Small intestine (tissue), 7 donors: ENCODE measurements at regions not wholly inside any gene's neighbourhood (a gene's known extent, or its start where the extent isn't known, plus 50 kb on each side); places are given as distances from the start of the nearest gene placed in this dataset.

Experiments used
- DNase-seq, 2 donors: peaks; one replicate each; pipeline versions ENCODE4 v3.0.0 to v3.0.0-alpha.2; 2013
- FAIRE-seq: peaks from 2 replicates; lab custom pipeline; 2012; peaks lifted over from hg19 to GRCh38; lab: Jason Lieb, UNC
- H3K27ac ChIP-seq, 3 donors: one replicate each; pipeline ENCODE4 v1.5.1; 2013; ENCODE audit warnings: low read length in 2 of 3, mild to moderate bottlenecking in 2 of 3, control low read depth in 1 of 3, inconsistent platforms in 1 of 3, low read depth in 1 of 3, moderate library complexity in 1 of 3
- H3K27me3 ChIP-seq, 3 donors: one replicate each; pipeline ENCODE4 v1.6.1; 2013; ENCODE audit warnings: low read length in 3 of 3, inconsistent platforms in 1 of 3; ENCODE audit not compliant: control insufficient read depth in 3 of 3, insufficient read depth in 3 of 3
- H3K36me3 ChIP-seq, 3 donors: one replicate each; pipeline ENCODE4 v1.6.1; 2013; ENCODE audit warnings: low read length in 3 of 3, inconsistent platforms in 1 of 3, low read depth in 1 of 3, mild to moderate bottlenecking in 1 of 3, moderate library complexity in 1 of 3; ENCODE audit not compliant: control insufficient read depth in 3 of 3, insufficient read depth in 2 of 3
- H3K4me1 ChIP-seq, 3 donors: one replicate each; pipeline ENCODE4 v1.6.1; 2013; ENCODE audit warnings: low read length in 2 of 3, inconsistent platforms in 1 of 3, low read depth in 1 of 3, mild to moderate bottlenecking in 1 of 3, moderate library complexity in 1 of 3; ENCODE audit not compliant: control insufficient read depth in 3 of 3, insufficient read depth in 2 of 3
- H3K4me3 ChIP-seq, 3 donors: one replicate each; pipeline ENCODE4 v1.5.1; 2013; ENCODE audit warnings: low read length in 3 of 3, control low read depth in 1 of 3, inconsistent platforms in 1 of 3, low read depth in 1 of 3, mild to moderate bottlenecking in 1 of 3, moderate library complexity in 1 of 3
- H3K9me3 ChIP-seq, 2 donors: one replicate each; pipeline ENCODE4 v1.6.1; 2013; ENCODE audit warnings: low read depth in 1 of 2, low read length in 1 of 2; ENCODE audit not compliant: control insufficient read depth in 2 of 2, insufficient read depth in 1 of 2
- WGBS, 3 donors: extraction: QIAGEN DNeasy Blood & Tissue Kit; methylation state at CpG; one replicate each; pipeline ENCODE4 v1.1.7; 2013; 5-methylcytosine and 5-hydroxymethylcytosine counted together
- donor health status: healthy with polysubstance abuse.
- donor health status: control.
- donor health status: control.
- donor health status: Bipolar disorder and iron deficiency.
- donor health status: healthy.

DNA sequence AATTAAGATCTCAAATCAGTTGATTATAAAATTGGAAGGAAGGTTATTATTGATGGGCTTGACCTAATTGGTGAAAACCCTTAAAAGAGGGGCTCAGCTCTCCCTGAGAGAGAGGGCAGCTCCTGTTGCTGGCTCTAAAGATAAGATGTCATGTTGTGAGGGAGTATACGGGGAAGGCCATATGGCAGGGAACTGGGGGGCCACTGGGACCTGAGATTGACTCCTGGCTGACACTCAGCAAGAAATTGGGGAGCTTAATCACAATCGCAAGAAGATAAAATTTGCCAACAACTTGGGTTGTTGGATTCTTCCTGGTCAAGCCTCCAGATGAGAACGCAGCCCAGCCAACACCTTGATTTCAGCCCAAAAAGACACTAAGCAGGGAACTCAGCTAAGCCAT, 69.7 kb upstream of the KCNJ6 start:
- H3K27ac ChIP-seq, result no peak overlapping the region
- H3K4me3 ChIP-seq, result no peak overlapping the region
- WGBS, 3 donors, result 69 to 77% (median 70%) methylated on average over 3 of the region's 3 CpGs
- H3K4me1 ChIP-seq, result no peaks in the 10 kb centered on the region
- peaks cover 0 to 2% of the 10 kb centered on the region in 2 donors for H3K9me3 ChIP-seq
- DNase-seq, result no peak
- no peaks in the 10 kb centered on the region for H3K27me3 ChIP-seq
- H3K36me3 ChIP-seq, result no peaks in the 10 kb centered on the region
- no peak for FAIRE-seq

DNA sequence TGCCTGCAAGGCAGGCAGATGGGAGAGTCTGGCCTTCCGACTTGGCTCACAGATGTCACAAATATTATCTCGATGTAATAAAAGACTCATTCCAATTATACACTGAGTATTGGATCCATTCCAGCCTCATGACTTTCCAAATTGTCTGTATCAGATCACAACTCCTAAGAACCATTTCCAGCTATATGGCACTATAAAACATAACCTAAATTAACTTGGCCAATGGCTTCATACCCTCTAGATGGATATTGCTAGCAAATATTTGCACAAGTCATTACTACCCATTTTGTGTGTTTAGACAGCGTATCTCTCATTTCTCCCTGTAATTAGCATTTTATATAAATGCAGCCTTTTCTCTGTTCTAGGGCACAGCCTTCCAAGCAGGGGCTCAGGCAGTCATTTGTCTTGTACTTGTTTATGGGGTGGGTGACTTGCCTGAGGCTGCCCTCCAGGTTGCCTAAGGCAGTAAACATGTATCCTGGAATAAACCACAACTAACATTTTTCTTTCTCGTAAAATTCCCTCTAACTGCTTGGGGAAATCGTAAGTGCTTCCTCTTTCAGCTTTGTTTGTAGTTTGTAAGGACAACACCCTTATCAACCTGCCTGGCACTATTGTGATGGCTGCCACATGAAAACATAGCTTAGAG, 70.6 kb upstream of the KCNJ6 start:
- H3K27me3 ChIP-seq, result no peaks in the 10 kb centered on the region
- no peaks in the 10 kb centered on the region for H3K4me1 ChIP-seq
- WGBS, 3 donors, result 13 to 37% (median 27%) methylated on average over 5 of the region's 5 CpGs
- DNase-seq (peak in 1 of 2 donors; percentile 38), FAIRE-seq (no peak)
- H3K9me3 ChIP-seq, result peaks cover 0 to 2% of the 10 kb centered on the region in 2 donors
- H3K27ac ChIP-seq, result no peak overlapping the region
- H3K4me3 ChIP-seq, result no peak overlapping the region
- no peaks in the 10 kb centered on the region for H3K36me3 ChIP-seq

DNA sequence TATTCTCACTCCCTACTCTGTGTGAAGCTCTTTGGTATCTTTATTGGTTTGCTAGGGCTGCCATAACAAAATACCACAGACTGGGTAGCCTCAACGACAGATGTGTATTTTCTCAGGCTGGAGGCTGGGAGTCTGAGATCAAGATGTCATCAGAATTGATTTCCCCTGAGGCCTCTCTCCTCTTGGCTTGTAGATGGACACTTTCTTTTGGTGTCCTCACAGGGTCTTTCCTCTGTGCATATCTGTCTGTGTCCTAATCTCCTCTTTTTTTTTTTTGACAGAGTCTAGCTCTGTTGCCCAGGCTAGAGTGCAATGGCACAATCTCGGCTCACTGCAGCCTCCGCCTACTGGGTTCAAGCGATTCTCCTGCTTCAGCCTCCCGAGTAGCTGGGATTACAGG, 71.4 kb upstream of the KCNJ6 start:
- DNase-seq, result no peak
- Histone ChIP-seq H3K4me1 (no peaks in the 10 kb centered on the region), H3K27ac (no peak overlapping the region), H3K36me3 (no peaks in the 10 kb centered on the region), H3K9me3 (peaks cover 0 to 2% of the 10 kb centered on the region in 2 donors), H3K4me3 (no peak overlapping the region), H3K27me3 (no peaks in the 10 kb centered on the region)
- 85 to 89% (median 88%) methylated on average over 5 of the region's 5 CpGs for WGBS, 3 donors
- FAIRE-seq, result no peak

DNA sequence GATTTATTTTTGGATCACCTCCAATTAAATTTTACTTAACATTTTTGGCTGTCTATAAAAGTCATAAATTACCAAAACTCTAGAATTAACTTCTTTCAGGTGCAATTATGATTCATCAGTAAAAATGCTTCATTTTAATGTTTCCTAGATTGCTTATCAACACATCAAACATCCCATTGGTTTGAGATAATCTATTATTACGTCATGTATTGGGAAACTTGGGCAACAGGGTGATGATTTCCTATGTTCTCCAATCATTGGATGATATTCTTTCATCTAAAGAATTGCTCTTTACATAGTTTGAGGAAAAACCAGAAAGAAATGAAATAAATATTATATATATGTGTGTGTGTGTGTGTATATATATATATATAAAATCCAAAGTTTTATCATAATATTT, 76.8 kb upstream of the KCNJ6 start:
- 26 to 57% (median 32%) methylated on average over 1 of the region's 1 CpG for WGBS, 3 donors
- DNase-seq (no peak), FAIRE-seq (no peak)
- H3K27ac ChIP-seq, result no peak overlapping the region
- H3K9me3 ChIP-seq, result peaks cover 0 to 2% of the 10 kb centered on the region in 2 donors
- no peaks in the 10 kb centered on the region for H3K4me1 ChIP-seq
- H3K36me3 ChIP-seq, result no peaks in the 10 kb centered on the region
- H3K27me3 ChIP-seq, result no peaks in the 10 kb centered on the region
- no peak overlapping the region for H3K4me3 ChIP-seq

DNA sequence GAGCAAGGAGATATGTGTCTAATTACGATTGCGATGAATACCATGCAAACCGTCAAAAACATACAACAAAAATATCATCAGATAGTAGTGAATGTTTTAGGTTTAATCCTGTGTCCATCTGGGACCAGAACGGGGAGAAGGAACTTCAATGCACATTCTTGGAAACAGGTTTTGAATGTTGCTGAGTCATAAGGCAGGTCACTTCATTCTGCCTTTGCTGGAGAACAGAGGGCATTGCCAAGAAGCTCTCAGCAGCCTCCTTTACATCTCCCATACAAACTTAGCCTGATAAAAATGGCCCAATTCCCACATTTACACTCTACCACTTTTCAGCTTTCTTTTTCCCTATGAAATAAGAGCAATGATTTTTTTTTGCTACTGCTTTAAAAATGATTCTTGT, 78.0 kb upstream of the KCNJ6 start:
- no peaks in the 10 kb centered on the region for H3K4me1 ChIP-seq
- H3K27me3 ChIP-seq, result no peaks in the 10 kb centered on the region
- no peak for FAIRE-seq
- no peaks in the 10 kb centered on the region for H3K36me3 ChIP-seq
- no peak overlapping the region for H3K4me3 ChIP-seq
- 75 to 87% (median 82%) methylated on average over 4 of the region's 4 CpGs for WGBS, 3 donors
- no peak for DNase-seq
- H3K9me3 ChIP-seq, result peaks cover 0 to 2% of the 10 kb centered on the region in 2 donors
- H3K27ac ChIP-seq, result no peak overlapping the region

DNA sequence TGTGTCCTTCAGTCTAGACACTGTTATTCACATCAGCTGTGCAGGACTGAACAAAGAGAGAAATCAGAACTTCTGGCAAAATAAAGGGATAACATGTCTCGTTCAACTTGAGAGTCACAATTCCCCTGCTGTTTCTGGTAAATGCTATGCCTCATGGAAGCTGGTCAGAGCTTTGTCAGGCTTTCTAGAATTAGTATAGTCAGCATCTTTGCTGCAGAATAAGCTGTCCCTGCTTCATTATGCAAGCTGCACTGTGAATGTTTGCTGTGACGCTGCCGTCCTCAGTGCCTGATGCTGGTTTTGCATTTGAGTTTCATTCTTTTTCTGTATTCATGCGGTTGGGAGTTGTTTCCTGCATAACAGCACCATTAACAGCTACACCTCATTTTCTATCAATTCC, 96.4 kb upstream of the KCNJ6 start:
- 77 to 83% (median 78%) methylated on average over 4 of the region's 4 CpGs for WGBS, 3 donors
- H3K4me1 ChIP-seq, result no peaks in the 10 kb centered on the region
- peaks cover 0 to 4% (median 0%) of the 10 kb centered on the region in 3 donors for H3K27me3 ChIP-seq
- FAIRE-seq (no peak), DNase-seq (no peak)
- H3K4me3 ChIP-seq, result no peak overlapping the region
- no peaks in the 10 kb centered on the region for H3K36me3 ChIP-seq
- no peak overlapping the region for H3K27ac ChIP-seq
- peaks cover 1 to 2% of the 10 kb centered on the region in 2 donors for H3K9me3 ChIP-seq

DNA sequence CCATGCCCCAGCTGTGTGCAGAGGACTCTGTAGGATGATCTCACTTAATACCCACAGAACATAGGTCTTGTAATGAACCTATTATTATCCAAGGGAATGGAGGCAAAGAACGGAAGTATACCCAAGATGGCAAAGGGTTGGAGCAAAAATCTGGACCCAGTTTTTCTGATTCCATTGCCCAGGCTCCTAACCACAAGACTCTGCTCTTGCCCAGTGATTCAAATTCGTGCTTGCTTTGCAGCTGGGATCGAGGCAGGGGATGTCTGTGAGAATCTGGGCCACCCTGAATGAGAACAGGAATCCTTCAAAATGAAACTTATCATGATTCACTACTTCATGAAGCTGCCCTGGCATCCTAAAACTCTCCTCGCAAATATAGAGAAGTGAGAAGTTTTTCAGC, 97.5 kb upstream of the KCNJ6 start:
- Histone ChIP-seq H3K27ac (no peak overlapping the region), H3K4me1 (no peaks in the 10 kb centered on the region), H3K36me3 (no peaks in the 10 kb centered on the region), H3K9me3 (no peaks in the 10 kb centered on the region), H3K27me3 (peaks cover 0 to 4% (median 0%) of the 10 kb centered on the region in 3 donors), H3K4me3 (no peak overlapping the region)
- FAIRE-seq (no peak), DNase-seq (no peak)
- 41 to 65% (median 44%) methylated on average over 4 of the region's 4 CpGs for WGBS, 3 donors

DNA sequence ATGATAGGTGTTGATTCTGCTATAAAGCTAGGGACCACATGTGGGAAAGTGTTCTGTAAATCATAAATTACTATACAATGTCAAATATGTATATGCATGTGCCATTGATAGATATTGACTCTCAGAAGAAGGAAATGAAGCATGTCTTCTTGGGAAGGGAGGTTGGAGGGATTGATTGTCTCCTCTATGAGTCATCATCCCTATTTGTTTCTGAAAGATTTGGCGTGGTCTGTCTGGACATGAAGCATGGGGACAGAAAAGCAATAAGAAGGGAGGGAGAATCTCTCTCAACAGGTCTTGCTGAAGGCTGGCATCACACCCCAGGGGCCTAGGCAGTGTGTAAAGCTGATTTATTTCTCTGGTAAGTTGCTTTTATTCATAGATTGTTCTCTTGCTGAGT, 98.0 kb upstream of the KCNJ6 start:
- WGBS, 3 donors, result 35 to 72% (median 59%) methylated on average over 1 of the region's 1 CpG
- no peak overlapping the region for H3K27ac ChIP-seq
- no peaks in the 10 kb centered on the region for H3K36me3 ChIP-seq
- H3K9me3 ChIP-seq, result no peaks in the 10 kb centered on the region
- H3K27me3 ChIP-seq, result peaks cover 0 to 4% (median 0%) of the 10 kb centered on the region in 3 donors
- no peaks in the 10 kb centered on the region for H3K4me1 ChIP-seq
- DNase-seq (no peak), FAIRE-seq (no peak)
- no peak overlapping the region for H3K4me3 ChIP-seq
